Stimulated activated CD8-positive, alpha-beta memory T cell treated with anti-CD3 and anti-CD28 coated beads, Interleukin-2, amount 100 ng/mL, for 48 hours (primary cell): ENCODE measurements at regions not wholly inside any gene's neighbourhood (a gene's known extent, or its start where the extent isn't known, plus 50 kb on each side); places are given as distances from the start of the nearest gene placed in this dataset.
"Not testable (repeated sequence)": the region's sequence is repeated elsewhere in the genome, so short reads cannot be mapped to it uniquely, and the experiment has no call there.

Source experiments
- DNase-seq, 2 donors: peaks; one replicate each; pipeline ENCODE4 v3.0.0-alpha.2; 2020; ENCODE audit warnings: low read depth in 2 of 2

DNA sequence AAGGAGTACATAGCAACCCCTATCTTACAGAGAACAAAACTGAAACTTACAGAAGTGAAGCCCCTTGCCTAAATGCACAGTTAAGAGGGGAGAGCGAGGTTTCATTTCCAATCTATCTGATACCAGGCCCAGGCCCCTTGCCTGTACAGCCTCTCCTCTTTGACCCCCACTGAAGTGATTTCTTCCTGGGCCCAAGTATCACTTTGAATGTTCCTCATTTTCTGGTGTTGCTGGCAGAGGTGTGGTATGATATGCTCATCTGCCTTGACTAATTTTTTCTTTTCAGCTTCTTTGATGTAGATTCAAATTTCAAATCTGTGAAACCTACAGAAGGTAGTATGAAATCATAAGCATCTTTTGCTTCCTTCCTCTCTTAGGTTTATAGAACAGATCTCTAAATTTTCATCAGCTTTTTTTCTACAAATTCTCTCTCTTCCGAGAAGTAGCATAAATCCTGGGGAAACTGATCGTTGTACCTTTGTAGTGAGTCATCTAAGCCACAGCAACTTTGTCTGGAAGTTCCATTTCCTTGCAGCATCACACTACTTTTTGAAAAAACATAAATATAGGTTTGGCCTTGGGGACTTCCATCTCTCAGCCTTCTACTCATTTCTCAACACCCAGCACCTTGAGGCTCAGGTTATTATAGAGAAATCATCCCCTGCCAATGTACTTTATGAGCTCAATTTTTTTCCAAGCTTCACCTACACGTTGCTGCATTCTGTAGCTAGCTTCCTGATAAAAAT lies 402.4 kb upstream of the PTGER4 start:
- DNase-seq, result peak; percentile 4 to 13

GRCh38 chr5:40276426-40277102 lies 403.2 kb upstream of the PTGER4 start:
- DNase-seq, result no peak

- no peak for DNase-seq
Measured at GRCh38 chr5:40274568-40274967, 405.1 kb upstream of the PTGER4 start.

GRCh38 chr5:40273936-40274335 lies 405.8 kb upstream of the PTGER4 start:
- no peak for DNase-seq

DNA sequence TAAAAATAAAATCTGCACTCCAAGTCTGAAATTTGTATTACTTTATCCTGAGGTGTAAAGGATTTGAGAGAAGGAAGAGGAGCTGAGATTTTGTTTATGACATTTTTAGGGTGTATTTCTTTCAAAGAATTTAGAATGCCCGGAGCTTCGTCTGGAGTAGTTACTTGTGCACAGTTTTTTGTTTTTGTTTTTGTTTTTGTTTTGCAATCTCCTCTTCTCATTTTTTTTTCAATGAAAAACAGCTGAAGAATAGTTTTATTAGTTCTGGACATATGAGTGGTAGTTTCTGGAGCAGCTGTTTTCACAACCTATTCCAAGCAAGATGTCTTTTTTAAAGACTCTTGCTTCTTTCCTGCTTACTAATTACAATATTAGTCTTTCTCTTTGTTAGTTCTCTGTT lies 408.2 kb upstream of the PTGER4 start:
- no peak for DNase-seq

DNA sequence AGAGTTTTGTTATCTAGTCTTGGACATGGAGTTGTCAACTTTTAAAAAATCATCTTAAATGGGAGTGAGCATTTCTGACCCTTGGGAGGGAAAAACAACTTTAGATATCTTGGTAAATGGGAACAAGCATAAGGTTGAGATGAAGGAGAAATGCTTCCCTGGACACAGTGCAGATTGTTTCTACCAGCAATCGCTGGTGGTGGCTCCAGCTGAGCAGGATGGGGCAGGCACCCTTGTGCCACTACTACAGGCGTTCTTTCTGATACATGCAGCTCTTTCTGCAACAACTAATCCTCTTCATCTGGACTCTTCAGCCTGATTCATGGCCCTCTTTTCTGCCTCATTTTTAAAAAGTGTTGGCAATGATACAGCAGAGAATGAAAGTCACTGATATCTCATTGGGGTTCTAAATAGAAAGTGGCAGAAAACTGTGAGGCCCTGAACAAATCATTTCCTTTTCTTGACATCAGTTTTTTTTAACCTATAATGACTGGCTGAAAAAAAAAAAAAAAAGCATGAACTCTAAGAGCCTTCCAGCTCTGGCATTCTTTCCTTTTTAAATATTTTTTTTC lies 409.4 kb upstream of the PTGER4 start:
- no peak for DNase-seq

GRCh38 chr5:40268088-40268487 lies 411.6 kb upstream of the PTGER4 start:
- DNase-seq, result no peak

- no peak for DNase-seq
Measured at GRCh38 chr5:40266952-40267351, 412.8 kb upstream of the PTGER4 start.

DNA sequence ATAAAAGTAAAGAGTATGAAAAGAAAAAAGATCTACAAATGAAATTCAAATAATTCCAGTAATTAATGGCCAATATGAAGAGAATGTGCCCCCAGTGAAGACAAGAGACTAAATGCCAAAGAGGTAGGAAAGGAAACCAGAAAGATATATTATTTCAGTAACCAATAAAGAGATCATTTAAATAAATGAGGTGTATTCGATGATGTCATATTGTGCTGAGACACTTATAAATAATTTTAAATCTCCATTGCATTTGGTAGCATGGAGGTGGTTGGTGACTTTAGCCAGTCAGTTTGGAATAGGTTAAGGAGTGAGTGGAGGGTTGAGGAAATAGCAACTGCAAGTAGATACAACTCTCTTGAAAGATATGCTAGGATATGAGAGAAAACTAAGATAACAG lies 417.7 kb upstream of the PTGER4 start:
- no peak for DNase-seq

- DNase-seq, result no peak
Measured at GRCh38 chr5:40260361-40260760, 419.4 kb upstream of the PTGER4 start.

GRCh38 chr5:40258222-40258621 lies 421.5 kb upstream of the PTGER4 start:
- no peak for DNase-seq

DNA sequence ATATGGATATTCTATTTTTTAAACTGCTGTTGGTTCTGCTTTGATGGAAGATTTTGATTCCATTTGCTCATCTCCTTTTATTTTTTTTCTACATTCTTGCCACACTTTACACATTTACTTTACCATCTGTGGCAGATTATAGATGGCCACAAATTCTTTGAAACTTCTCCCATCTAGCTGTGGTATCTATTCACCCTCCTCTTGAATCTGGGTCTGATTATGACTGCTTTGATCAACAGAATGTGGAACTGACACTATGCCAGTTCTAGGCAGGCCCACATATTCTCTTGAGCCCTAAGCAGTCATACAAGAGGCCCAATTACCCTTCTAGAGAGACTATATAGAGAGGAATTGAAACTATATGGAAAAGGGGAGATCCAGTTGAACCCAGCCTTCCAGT lies 439.0 kb upstream of the PTGER4 start:
- no peak for DNase-seq

DNA sequence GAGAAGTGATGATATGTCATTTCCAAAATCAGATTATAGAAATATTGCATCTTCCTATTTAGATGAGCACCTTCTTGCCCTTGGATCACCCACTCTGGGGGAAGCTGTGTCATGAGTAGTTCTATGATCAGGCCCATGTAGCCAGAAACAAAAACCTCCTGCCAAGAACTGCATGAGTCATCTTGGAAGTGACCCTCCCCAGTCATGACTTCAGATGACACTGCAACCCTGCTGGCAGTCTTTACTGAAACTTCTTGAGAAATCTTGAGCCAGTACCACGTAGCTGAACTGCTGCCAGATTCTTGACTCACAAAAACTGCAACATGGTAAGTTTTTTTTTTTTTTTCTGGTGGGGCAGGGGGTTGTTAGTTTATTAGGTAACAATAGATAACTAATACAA lies 439.6 kb upstream of the PTGER4 start:
- DNase-seq, result peak in 1 of 2 donors; percentile 17

DNA sequence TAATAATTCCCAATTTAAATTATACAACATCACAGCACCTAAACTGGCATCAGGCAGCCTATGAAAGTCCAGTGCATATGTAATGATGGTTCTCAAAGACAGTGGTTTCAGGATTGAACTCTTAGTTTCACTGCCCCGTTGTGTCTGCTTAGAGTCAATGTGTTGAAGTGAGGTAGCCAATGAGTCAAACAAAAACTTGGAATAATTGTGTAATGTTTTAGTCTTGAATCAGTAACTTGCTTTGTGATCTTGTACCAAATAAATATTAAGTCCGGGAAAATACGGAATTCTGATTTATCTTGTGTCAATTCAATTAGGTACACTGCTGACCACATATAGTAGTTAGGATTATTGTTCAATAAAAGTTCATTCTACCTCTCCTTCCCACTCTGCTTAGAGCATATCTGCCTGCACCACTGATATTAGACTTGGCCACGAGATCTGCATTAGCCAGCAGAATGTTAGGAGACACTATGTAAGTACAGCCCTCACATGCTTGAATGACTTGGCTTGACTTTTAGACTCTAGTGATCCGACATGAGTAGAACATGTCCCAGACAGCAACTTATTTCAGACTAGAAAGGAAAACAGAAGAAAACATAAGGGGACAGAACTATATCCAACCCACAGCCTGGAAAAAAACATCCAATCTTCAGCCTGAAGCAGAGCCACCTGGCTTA lies 441.5 kb upstream of the PTGER4 start:
- no peak for DNase-seq

GRCh38 chr5:40235471-40236400 lies 444.0 kb upstream of the PTGER4 start:
- DNase-seq, result no peak

DNA sequence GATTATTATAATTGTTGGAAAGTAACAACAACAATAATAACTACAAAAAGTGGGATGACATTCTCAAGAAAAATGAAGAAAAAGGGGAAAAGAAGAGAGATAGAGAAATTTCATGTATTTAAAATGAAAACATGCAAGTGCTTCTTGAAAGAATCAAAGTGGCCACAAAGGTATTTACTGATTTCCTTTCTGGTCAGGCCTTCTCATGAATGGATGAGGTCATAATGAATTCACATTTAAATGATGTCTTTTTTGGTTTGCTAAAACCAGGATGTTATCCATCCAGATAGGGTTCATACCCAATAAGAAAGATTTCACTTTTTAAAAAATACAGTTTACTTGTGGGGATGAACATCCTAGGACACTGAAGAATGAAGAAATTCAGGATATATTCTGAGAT lies 446.4 kb upstream of the PTGER4 start:
- no peak for DNase-seq

DNA sequence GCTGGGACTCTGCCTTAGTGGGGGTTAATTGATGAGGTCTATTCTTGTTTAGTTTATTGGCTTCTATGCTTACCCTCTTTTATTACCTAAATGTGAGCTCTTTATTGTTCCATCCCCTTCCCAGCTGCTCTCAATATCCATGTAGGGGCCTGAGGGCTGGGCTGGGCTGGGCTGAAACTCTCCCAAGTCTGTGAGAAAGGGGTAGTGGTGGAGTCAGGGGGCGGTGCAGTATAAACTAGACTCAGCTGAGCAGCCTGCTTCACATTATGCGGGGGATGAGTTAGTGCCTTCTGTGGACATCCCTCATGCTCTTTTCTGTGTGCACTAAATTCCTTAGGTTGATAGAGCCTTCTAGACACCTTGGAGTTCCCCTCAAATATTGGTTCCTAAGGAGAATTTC lies 451.8 kb upstream of the PTGER4 start:
- no peak for DNase-seq

DNA sequence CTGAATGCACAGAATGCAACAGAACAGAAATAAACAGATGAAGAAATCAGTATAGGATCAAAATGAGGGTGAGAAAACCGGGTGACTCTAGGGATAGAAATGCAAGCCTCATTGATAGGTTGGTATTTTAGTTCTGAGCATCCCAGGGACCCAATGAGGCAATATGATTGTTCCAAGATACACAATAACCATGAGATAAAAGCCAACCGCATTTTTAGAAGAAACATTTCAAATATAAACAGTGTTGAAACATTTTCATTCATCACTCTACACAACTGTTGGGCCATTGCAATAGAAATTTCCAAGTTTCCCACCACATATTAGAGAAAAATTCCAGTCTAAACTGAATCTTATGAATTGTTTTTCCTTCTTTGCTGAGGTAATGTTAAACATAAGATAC lies 452.3 kb upstream of the PTGER4 start:
- no peak for DNase-seq

DNA sequence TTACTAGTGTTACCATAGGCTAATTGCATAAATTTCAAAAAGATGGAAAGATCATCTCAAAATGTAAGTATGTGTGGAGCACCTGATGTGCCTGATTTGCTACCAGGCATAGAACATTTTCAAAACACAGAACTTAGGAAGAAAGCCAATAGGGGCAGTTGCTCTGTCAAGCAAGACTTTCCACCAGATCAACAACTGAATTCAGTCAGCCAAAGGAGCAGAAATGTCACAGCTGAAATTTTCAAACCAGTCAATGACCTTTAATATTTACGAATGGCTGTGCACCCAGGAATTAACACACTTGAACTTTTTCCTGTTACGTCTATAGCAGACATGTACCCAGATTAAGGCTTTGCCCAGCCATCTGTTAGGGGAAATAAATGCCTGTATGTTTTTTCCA lies 452.8 kb upstream of the PTGER4 start:
- DNase-seq, result no peak

GRCh38 chr5:40225147-40225546 lies 454.6 kb upstream of the PTGER4 start:
- DNase-seq, result not testable (repeated sequence)

DNA sequence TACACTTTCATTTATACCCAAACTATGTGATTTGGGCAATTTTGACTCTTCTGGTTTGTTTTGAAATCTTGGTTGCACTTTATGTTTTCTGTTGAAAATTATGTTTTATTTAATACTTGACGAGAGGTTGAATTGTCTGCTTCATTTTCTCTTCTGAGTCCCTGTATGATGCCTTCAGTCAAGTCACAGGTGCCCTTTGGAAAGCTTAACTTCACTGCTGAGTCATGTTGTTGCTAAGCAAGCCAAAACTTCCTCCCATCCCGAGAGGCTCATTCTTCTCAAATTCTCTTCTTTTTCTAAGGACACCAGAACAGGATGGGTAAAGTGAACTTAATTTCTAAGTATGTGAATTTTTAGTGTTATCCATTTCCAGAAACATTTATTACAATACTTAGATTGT lies 455.3 kb upstream of the PTGER4 start:
- DNase-seq, result no peak
